ENCODE measurements at regions not wholly inside any gene's neighbourhood (a gene's known extent, or its start where the extent isn't known, plus 50 kb on each side); places are given as distances from the start of the nearest gene placed in this dataset.
"Not testable (repeated sequence)": the region's sequence is repeated elsewhere in the genome, so short reads cannot be mapped to it uniquely, and the experiment has no call there.

GRCh38 chr13:44669534-44669933, 93.4 kb upstream of the TSC22D1 start:
- H3K79me2 ChIP-seq (ENCODE audit: low read length) = no peaks in the 10 kb centered on the region
- peaks cover 36% of the 10 kb centered on the region for H3K4me1 ChIP-seq (ENCODE audit: low read length)
- no peaks in the 10 kb centered on the region for H4K20me1 ChIP-seq (ENCODE audit: insufficient read depth, low read length)
- TF ChIP-seq EZH2phosphoT487 (IDR thresholded peaks at IDR 0.05; ENCODE audit: low read depth) (no peak), CTCF (IDR thresholded peaks at IDR 0.05; ENCODE audit: low read depth, low read length) (no peak)
- H3K9ac ChIP-seq (ENCODE audit: low read length) = no peak overlapping the region
- 0 out of 2 replicates have a peak, but pooled peaks cover 2% of the 10 kb centered on the region for H3K27me3 ChIP-seq (ENCODE audit: low read depth, low read length)
- H3K9me3 ChIP-seq (ENCODE audit: insufficient read depth, low read length) = no peaks in the 10 kb centered on the region
- no peak overlapping the region for H3K4me3 ChIP-seq (ENCODE audit: low read length)
- no peak overlapping the region for H3K27ac ChIP-seq (ENCODE audit: low read length)
- H2AFZ ChIP-seq (ENCODE audit: low read depth, low read length) = no peak overlapping the region
- peak overlapping the region; percentile 80; the same call in 1 of the 2 replicates for H3K4me2 ChIP-seq (ENCODE audit: low read length)
- no peaks in the 10 kb centered on the region for H3K36me3 ChIP-seq (replicated peaks; ENCODE audit: low read depth, low read length)

GRCh38 chr13:44668688-44669087, 92.6 kb upstream of the TSC22D1 start:
- Histone ChIP-seq H3K79me2 (ENCODE audit: low read length) (no peaks in the 10 kb centered on the region), H3K36me3 (replicated peaks; ENCODE audit: low read depth, low read length) (no peaks in the 10 kb centered on the region), H3K27ac (ENCODE audit: low read length) (peak overlapping the region; percentile 31), H3K4me2 (ENCODE audit: low read length) (peak overlapping the region; percentile 80), H3K9me3 (ENCODE audit: insufficient read depth, low read length) (no peaks in the 10 kb centered on the region), H2AFZ (ENCODE audit: low read depth, low read length) (no peak overlapping the region), H4K20me1 (ENCODE audit: insufficient read depth, low read length) (no peaks in the 10 kb centered on the region), H3K4me3 (ENCODE audit: low read length) (peak overlapping the region; percentile 45), H3K4me1 (ENCODE audit: low read length) (peaks cover 36% of the 10 kb centered on the region), H3K9ac (ENCODE audit: low read length) (peak overlapping the region; percentile 1; the same call in 1 of the 2 replicates), H3K27me3 (ENCODE audit: low read depth, low read length) (0 out of 2 replicates have a peak, but pooled peaks cover 5% of the 10 kb centered on the region)
- TF ChIP-seq CTCF (IDR thresholded peaks at IDR 0.05; ENCODE audit: low read depth, low read length) (no peak), EZH2phosphoT487 (IDR thresholded peaks at IDR 0.05; ENCODE audit: low read depth) (no peak)

- no peaks in the 10 kb centered on the region for H3K9me3 ChIP-seq (ENCODE audit: insufficient read depth, low read length)
Measured at GRCh38 chr13:44667943-44668342, 91.8 kb upstream of the TSC22D1 start.

GRCh38 chr13:44666538-44666937, 90.4 kb upstream of the TSC22D1 start:
- peaks cover 51% of the 10 kb centered on the region for H3K4me1 ChIP-seq (ENCODE audit: low read length)
- not testable (repeated sequence) for H3K27ac ChIP-seq (ENCODE audit: low read length); H3K79me2 ChIP-seq (ENCODE audit: low read length); H2AFZ ChIP-seq (ENCODE audit: low read depth, low read length); H4K20me1 ChIP-seq (ENCODE audit: insufficient read depth, low read length); H3K36me3 ChIP-seq (replicated peaks; ENCODE audit: low read depth, low read length); H3K9ac ChIP-seq (ENCODE audit: low read length); H3K9me3 ChIP-seq (ENCODE audit: insufficient read depth, low read length); H3K4me2 ChIP-seq (ENCODE audit: low read length); H3K27me3 ChIP-seq (ENCODE audit: low read depth, low read length); H3K4me3 ChIP-seq (ENCODE audit: low read length)

More at GRCh38 chr13:44667943-44668342, 91.8 kb upstream of the TSC22D1 start:
- Histone ChIP-seq H3K4me1 (ENCODE audit: low read length) (peaks cover 37% of the 10 kb centered on the region), H3K36me3 (replicated peaks; ENCODE audit: low read depth, low read length) (no peaks in the 10 kb centered on the region), H2AFZ (ENCODE audit: low read depth, low read length) (no peak overlapping the region), H3K4me3 (ENCODE audit: low read length) (peak overlapping the region; percentile 45), H3K79me2 (ENCODE audit: low read length) (no peaks in the 10 kb centered on the region), H3K27ac (ENCODE audit: low read length) (peak overlapping the region; percentile 20), H3K9ac (ENCODE audit: low read length) (no peak overlapping the region), H3K4me2 (ENCODE audit: low read length) (peak overlapping the region; percentile 80), H3K27me3 (ENCODE audit: low read depth, low read length) (0 out of 2 replicates have a peak, but pooled peaks cover 5% of the 10 kb centered on the region), H4K20me1 (ENCODE audit: insufficient read depth, low read length) (no peaks in the 10 kb centered on the region)
- TF ChIP-seq EZH2phosphoT487 (IDR thresholded peaks at IDR 0.05; ENCODE audit: low read depth) (no peak), CTCF (IDR thresholded peaks at IDR 0.05; ENCODE audit: low read depth, low read length) (no peak)
